HG02981 (cell line): ENCODE measurements at regions not wholly inside any gene's neighbourhood (a gene's known extent, or its start where the extent isn't known, plus 50 kb on each side); places are given as distances from the start of the nearest gene placed in this dataset.
"Not testable (repeated sequence)": the region's sequence is repeated elsewhere in the genome, so short reads cannot be mapped to it uniquely, and the experiment has no call there.

Experiments used
- ATAC-seq: cut with Tn5 transposase; IDR thresholded peaks from one replicate; pipeline ENCODE4 v1.9.1; 2021; ENCODE audit warnings: mild to moderate bottlenecking, moderate library complexity; ENCODE audit not compliant: unreplicated experiment

- no peak for ATAC-seq
Observed at GRCh38 chr21:25273959-25274358, 333.3 kb downstream of the MRPL39 start.

GRCh38 chr21:25254491-25255174 lies 352.6 kb downstream of the MRPL39 start:
- no peak for ATAC-seq

DNA sequence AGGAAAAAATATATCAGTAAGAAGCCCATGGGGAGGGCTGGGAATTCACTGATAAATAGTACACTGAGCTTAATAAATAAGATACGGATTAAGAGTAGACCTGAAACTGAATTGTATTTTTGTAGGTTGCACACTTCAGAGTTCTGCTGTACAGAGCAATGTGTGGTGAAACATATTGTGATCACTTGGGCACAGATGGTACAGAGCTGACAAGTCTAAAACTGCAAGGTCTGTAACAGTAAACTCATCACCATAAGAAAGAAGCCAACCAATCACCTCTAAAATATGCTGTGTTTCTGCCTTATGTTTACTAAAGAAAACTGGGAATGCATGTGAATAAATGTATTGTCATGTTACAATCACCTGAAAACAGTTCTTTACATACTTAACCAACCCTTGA lies 360.7 kb downstream of the MRPL39 start:
- no peak for ATAC-seq

DNA sequence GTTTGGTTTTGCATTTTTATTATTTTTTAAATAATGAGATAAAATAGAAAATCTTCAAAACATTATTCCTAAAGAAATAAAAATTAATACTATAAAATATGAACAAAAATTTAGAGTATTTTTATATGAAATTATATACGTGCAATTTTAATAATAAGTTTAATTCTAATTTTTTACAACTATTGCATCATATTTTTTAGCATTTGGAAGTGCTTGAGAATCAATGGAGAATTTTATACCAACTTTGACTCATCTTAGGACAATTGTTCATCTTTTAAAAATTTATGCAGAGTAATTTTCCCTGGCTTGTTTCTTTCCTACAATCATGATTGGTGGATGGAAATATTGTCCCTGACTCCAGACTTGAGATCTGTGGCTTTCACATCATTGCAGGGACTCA lies 362.5 kb downstream of the MRPL39 start:
- no peak for ATAC-seq

DNA sequence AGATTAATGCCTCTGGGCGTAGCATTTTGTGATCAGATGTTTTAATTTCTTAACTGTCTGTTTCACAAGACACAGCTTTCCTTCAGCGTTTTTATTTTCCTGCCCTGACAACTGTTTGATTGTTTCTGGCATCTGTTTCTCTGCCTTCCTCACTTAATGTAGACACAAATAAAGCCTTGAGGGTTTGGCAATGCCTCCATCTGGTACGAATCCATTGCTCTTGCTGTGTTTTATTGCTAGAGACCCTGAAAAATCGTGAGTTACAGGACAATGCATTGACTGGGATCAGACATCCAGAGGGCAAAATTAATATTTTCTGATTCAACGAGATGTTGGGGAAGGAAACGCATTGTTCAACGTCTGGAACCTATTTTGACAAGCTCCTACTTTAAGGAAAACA lies 363.5 kb downstream of the MRPL39 start:
- ATAC-seq: no peak

DNA sequence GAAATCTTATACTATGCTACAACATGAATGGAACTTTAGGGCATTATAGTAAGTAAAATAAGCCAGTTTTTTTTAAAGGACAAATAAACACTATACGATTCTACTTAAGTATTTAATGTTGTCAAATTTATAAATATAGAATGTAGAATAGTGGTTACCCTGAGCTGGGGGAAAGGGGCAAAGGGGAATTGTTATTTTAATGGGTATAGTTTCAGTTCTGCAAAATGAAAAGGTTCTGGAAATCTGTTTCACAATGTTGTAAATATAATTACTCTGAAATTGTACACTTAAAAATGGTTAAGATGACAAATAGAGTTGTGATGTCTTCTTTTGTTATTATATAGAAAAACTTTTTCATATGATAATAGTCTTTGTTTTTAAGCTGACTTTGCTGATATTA lies 366.3 kb downstream of the MRPL39 start:
- ATAC-seq: no peak

GRCh38 chr21:25234857-25235801 lies 372.2 kb downstream of the MRPL39 start:
- no peak for ATAC-seq

GRCh38 chr21:25220954-25221353 lies 386.3 kb downstream of the MRPL39 start:
- ATAC-seq: no peak

DNA sequence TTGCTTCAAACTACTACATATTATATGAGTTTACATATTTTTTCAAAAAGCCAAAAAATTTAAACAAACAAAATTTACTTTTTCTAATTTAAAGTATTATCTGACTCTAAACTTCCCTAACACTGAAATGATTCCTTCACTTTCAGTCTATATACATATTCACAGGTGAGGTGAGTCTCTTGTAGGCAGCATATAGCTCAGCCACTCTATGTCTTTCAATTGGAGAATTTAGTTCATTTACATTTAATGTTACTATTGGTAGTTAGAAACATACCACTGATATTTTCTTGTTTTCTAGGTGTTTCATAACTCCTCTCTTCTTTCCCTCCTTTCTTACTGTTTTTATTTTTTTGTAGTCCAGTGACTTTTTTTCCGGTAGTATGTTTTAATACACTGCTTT lies 387.1 kb downstream of the MRPL39 start:
- ATAC-seq: no peak

DNA sequence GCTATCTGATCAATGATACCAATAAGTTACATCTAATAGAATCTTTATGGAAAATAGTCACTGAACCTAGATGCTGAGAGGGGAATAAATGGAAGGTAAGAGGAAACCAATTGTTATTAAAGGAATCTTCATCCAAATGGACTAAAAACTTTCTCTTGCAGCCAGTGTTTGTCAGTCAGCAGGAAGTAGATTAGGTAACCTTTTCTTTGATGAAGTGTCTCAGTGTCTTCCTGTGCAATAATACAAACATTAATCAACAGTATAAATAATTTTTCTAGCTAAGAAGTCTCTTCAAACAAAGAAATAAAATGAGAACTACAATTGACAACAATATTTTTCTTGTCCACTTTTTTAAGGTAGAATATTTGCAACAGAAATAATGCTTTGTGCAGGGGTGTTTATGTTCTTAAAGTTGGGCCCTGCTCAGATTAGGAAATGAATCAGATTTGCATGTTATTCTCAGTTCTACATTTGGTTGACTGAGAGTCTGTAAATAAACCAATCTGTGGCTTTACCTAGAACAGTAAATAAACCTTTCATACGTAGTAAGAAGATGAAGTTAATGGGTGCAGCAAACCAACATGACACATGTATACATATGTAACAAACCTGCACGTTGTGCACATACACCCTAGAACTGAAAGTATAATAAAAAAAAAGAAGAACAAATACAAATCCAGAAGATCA lies 391.4 kb downstream of the MRPL39 start:
- peak; percentile 97 for ATAC-seq

- no peak for ATAC-seq
Observed at GRCh38 chr21:25214676-25215075, 392.6 kb downstream of the MRPL39 start.

- no peak for ATAC-seq
Observed at GRCh38 chr21:25199944-25200343, 407.3 kb downstream of the MRPL39 start.

DNA sequence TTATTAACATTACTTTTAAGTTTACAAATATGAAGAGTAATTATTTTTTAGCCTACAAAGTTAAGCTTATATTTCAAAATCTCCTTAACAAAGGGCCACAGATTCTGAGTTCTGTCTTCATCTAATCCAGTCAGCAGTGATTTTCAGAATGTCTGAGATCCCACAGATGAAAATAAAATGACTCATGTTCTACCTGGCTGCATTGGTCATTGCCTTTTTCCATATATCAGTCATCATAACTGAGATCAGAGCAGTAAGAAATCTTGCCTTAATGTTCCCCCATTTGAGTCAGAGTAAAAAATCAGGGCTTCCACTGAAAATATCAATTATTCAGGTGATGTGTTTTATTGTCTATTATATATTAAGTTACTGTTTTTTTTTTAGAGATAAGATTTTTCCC lies 416.1 kb downstream of the MRPL39 start:
- ATAC-seq: peak; percentile 43

DNA sequence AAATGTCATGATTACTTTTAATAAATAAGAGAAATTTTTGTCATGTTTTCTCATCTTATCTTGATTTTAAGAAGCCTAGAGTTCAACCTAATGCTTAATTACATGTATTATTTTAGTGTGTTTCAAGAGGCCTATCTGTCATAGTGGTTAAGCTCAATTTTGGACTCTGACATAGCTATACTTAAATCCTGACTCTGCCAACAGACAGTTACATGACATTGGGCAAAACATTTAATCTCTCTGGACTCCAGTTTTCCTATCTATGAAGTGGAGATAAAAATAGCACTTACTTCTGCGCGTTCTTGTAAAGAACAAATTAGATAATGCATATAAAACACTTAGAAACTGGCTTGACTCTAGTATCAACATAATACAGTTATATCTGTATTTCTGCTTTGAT lies 417.8 kb downstream of the MRPL39 start:
- no peak for ATAC-seq

DNA sequence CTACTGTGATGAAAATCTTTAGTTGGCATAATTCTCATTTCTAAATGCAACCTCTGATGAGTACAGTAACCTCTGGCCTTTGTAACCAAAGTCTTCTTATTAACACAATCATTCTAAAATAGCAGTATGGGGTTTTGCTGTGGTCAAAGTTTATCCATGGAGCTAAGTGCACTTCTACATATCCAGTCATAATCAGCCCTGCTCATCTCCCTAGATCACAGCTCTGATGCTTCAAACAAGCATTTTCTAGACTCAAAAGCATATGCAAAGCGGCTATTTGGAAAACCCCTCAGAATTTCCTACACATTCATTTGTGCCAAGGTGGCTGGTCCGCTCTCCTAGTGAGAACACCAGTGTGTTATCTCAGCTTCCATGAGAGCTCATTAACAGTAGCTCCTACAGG lies 418.6 kb downstream of the MRPL39 start:
- peak; percentile 67 for ATAC-seq

DNA sequence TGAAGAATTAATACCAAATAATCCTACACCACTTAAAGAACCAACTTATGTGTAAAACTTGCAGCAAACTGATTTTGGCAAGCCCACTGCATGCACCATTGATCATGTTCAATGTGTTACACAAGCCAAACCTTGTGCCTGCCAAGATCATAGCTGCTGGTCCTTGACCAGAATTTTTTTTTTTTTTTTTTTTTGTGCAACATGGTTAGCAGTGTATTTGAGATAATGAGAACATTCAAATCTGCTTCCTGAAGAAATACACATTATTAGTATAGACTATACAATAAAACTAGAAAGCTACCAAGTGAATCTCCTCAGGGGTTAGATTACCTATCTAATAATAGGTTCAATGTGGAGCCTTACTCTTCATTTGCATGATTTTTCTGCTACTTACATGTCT lies 421.0 kb downstream of the MRPL39 start:
- ATAC-seq: peak; percentile 43

DNA sequence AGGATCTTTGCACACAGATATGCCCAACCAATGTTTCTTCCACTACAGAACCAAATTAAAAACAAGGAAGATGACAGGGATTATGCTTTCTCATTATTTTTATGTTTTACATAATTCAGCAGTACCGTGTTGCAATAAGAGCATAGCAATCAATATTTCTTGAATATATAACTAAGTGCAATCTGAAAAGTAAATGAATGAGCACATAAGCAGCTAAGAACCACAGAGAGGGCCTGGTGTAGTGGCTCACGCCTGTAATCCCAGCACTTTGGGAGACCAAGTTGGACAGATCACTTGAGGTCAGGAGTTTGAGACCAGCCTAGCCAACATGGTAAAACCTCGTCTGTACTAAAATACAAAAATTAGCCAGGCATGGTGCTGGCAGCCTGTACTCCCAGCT lies 423.7 kb downstream of the MRPL39 start:
- no peak for ATAC-seq

GRCh38 chr21:25181690-25182089 lies 425.6 kb downstream of the MRPL39 start:
- ATAC-seq: not testable (repeated sequence)

- ATAC-seq: no peak
Observed at GRCh38 chr21:25179116-25179515, 428.2 kb downstream of the MRPL39 start.

DNA sequence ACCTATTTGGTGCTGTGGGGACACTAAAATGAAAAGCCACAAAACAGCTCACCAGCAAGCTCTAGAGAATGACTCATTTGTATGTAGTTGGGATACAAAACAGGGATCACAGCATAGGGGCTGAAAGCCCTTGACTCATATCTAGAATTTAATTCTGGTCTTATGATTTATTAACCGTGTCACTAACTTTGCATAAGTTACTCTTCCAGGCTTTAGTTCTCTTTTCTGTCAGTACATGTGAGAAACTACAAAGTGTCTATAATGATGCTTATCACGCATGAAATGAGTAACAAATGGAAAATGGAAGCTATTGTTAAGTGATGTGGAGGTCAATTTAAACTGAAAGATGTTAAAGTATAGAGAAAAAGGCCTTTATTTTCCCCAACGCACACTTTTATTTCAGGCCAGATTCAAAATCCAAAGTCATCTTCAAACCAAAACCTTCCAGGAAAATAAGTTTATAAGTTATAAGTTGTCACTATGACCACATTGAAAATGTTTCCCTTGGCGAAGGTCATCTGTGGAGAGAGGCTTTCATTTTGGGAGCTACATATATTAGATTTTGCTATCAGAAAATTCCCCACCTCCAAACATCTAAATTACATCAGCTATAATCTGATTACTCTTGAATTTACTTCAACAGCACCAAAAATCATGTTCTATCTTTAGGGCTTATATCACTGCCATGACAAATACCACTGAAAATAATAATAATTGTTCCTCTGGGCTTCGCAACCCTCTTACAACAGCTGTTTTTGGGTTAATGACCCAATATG lies 430.5 kb downstream of the MRPL39 start:
- ATAC-seq: peak; percentile 83

GRCh38 chr21:25175938-25176337 lies 431.3 kb downstream of the MRPL39 start:
- peak; percentile 69 for ATAC-seq
